HCT116 (cell line): ENCODE measurements at regions not wholly inside any gene's neighbourhood (a gene's known extent, or its start where the extent isn't known, plus 50 kb on each side); places are given as distances from the start of the nearest gene placed in this dataset.

ENCODE experiments used
- ATAC-seq: fragments of 200-7000 bp; cut with Tn5 transposase; 2 replicates; pipeline ENCODE4 v1.9.1; 2020; ENCODE audit warnings: mild to moderate bottlenecking, moderate library complexity
- BruUV-seq: library from RNA; stranded (reverse); fragments of 400-500 nt; replicated peaks from 2 replicates; lab custom pipeline; 2021; lab: Mats Ljungman, UMichigan
- CTCF ChIA-PET: fragments of 300-600 bp; sonication (Branson Sonifier 250); formaldehyde crosslinking; loops from one replicate; lab custom pipeline; 2021; ENCODE audit warnings: antibody characterized with exemption; lab: Charles Lee
- POLR2A ChIA-PET: fragments of 300-600, 350-600 bp; sonication (Branson Sonifier 250); formaldehyde crosslinking; loops from one replicate; lab custom pipeline; 2021; ENCODE audit warnings: antibody characterized with exemption; lab: Charles Lee
- RAD21 ChIA-PET, 2 experiments: fragments of 300-600 bp; sonication (Branson Sonifier 250); formaldehyde crosslinking; loops; one replicate each; lab custom pipeline; 2023; ENCODE audit warnings: low total read pairs in 2 of 2; ENCODE audit not compliant: uncharacterized antibody in 2 of 2, unreplicated experiment in 2 of 2, low non-redundant PET in 1 of 2; lab: Charles Lee
- DNase-seq: peaks from one replicate; pipeline ENCODE4 v3.0.0-alpha.2; 2010; ENCODE audit warnings: low read depth, low spot score
- H2AFZ ChIP-seq: fragments of 200-600 bp; shearing (Covaris generic), sonication (generic); 2 replicates; pipeline ENCODE4 v1.6.1; 2017; ENCODE audit warnings: low read depth, mixed run types, mixed read lengths, antibody characterized with exemption, low read length; ENCODE audit not compliant: poor library complexity, severe bottlenecking
- H3K27ac ChIP-seq: 2 replicates; pipeline ENCODE4 v1.5.1; 2012; ENCODE audit warnings: low read depth, low read length
- H3K27me3 ChIP-seq: fragments of 200-600 bp; sonication (generic); 2 replicates; pipeline ENCODE4 v1.6.1; 2016; ENCODE audit warnings: mixed run types, low read length, mixed read lengths; ENCODE audit not compliant: insufficient read depth
- H3K36me3 ChIP-seq, 2 experiments: fragments of 200-500 bp in 1 of 2; fragments of 200-600 bp in 1 of 2; sonication (Bioruptor generic) in 1 of 2; sonication (generic) in 1 of 2; 2 replicates each; pipeline versions ENCODE4 v1.5.1 to v1.6.1; 2014 to 2016; ENCODE audit warnings: low read length in 2 of 2, inconsistent platforms in 1 of 2, mixed read lengths in 1 of 2, mixed run types in 1 of 2; ENCODE audit not compliant: insufficient read depth in 2 of 2, control insufficient read depth in 1 of 2
- H3K4me1 ChIP-seq, 2 experiments: fragments of 200-600 bp in 1 of 2; sonication (generic) in 1 of 2; 2 replicates each; pipeline versions ENCODE4 v1.5.1 to v1.6.1; 2012 to 2017; ENCODE audit warnings: low read length in 2 of 2, inconsistent platforms in 1 of 2, mild to moderate bottlenecking in 1 of 2, mixed read lengths in 1 of 2, mixed run types in 1 of 2, moderate library complexity in 1 of 2; ENCODE audit not compliant: insufficient read depth in 2 of 2, control insufficient read depth in 1 of 2
- H3K4me2 ChIP-seq: fragments of 200-600 bp; sonication (generic); 2 replicates; pipeline ENCODE4 v1.6.1; 2017; ENCODE audit warnings: mixed run types, low read length, mixed read lengths
- H3K4me3 ChIP-seq, 2 experiments: fragments of 200-600 bp in 1 of 2; sonication (generic) in 1 of 2; replicated peaks in 1 of 2; 2 replicates each; pipeline ENCODE4 v1.5.1; 2011 to 2016; ENCODE audit warnings: low read length in 2 of 2, control low read depth in 1 of 2, low read depth in 1 of 2, mild to moderate bottlenecking in 1 of 2, mixed read lengths in 1 of 2, mixed run types in 1 of 2
- H3K79me2 ChIP-seq: fragments of 200-600 bp; sonication (generic); 2 replicates; pipeline ENCODE4 v1.6.1; 2017; ENCODE audit warnings: mild to moderate bottlenecking, mixed run types, low read length, moderate library complexity, mixed read lengths; ENCODE audit not compliant: insufficient read depth
- H3K9ac ChIP-seq: fragments of 200-600 bp; sonication (generic); 2 replicates; pipeline ENCODE4 v1.6.1; 2016; ENCODE audit warnings: low read length, mixed read lengths
- H3K9me2 ChIP-seq: fragments of 200-600 bp; sonication (generic), shearing (Covaris generic); 2 replicates; pipeline ENCODE4 v1.6.1; 2017; ENCODE audit warnings: mixed run types, mild to moderate bottlenecking, moderate library complexity; ENCODE audit not compliant: insufficient read depth
- H3K9me3 ChIP-seq, 2 experiments: fragments of 200-500 bp in 1 of 2; fragments of 200-600 bp in 1 of 2; sonication (Bioruptor generic) in 1 of 2; sonication (generic) in 1 of 2; 2 replicates each; pipeline ENCODE4 v1.6.1; 2014 to 2017; ENCODE audit warnings: low read length in 2 of 2, mixed read lengths in 2 of 2, inconsistent platforms in 1 of 2, low read depth in 1 of 2, mild to moderate bottlenecking in 1 of 2, mixed run types in 1 of 2, moderate library complexity in 1 of 2; ENCODE audit not compliant: control insufficient read depth in 1 of 2, insufficient read depth in 1 of 2
- H4K20me1 ChIP-seq: fragments of 200-600 bp; sonication (generic), shearing (Covaris generic); 2 replicates; pipeline ENCODE4 v1.6.1; 2017; ENCODE audit warnings: mixed run types, mild to moderate bottlenecking, moderate library complexity; ENCODE audit not compliant: insufficient read depth
- ELF1 ChIP-seq: IDR thresholded peaks from 2 replicates; pipeline ENCODE4 v1.6.1; 2012; ENCODE audit warnings: low read depth, borderline replicate concordance
- EZH2phosphoT487 ChIP-seq: fragments of 200-600 bp; IDR thresholded peaks from 2 replicates; pipeline ENCODE4 v1.6.1; 2018; ENCODE audit warnings: antibody characterized with exemption, borderline replicate concordance
- FOSL1 ChIP-seq: IDR thresholded peaks from 2 replicates; pipeline ENCODE4 v1.6.1; 2012; ENCODE audit warnings: low read depth
- RAD21 ChIP-seq: IDR thresholded peaks from 2 replicates; pipeline ENCODE4 v1.6.1; 2012; ENCODE audit warnings: low read depth, mild to moderate bottlenecking
- SIN3A ChIP-seq: IDR thresholded peaks from 2 replicates; pipeline ENCODE4 v1.6.1; 2012; ENCODE audit warnings: low read depth
- TCF7L2 ChIP-seq: IDR thresholded peaks from 2 replicates; pipeline ENCODE4 v1.7.0; 2011; ENCODE audit warnings: borderline replicate concordance, inconsistent platforms; ENCODE audit not compliant: insufficient read depth, insufficient read length; ENCODE audit errors: extremely low read depth
- YY1 ChIP-seq: IDR thresholded peaks from 2 replicates; pipeline ENCODE4 v1.6.1; 2011; ENCODE audit warnings: low read length, low read depth, moderate library complexity, mild to moderate bottlenecking; ENCODE audit not compliant: insufficient replicate concordance; ENCODE audit errors: extremely low read depth
- ZNF274 ChIP-seq: fragments of 200-500 bp; sonication (Bioruptor generic); IDR thresholded peaks from 2 replicates; pipeline ENCODE4 v1.6.1; 2014; ENCODE audit warnings: mild to moderate bottlenecking, low read depth, low read length, inconsistent platforms
- intact Hi-C: fragments of 100-400 bp; cut with micrococcal nuclease; formaldehyde crosslinking; loops from 2 replicates; pipeline ENCODE4 v1.10.0; 2022
- TF ChIP-seq, protein P1 (sequence below): IDR thresholded peaks from 2 replicates; pipeline ENCODE4 v1.6.1; 2012

DNA sequence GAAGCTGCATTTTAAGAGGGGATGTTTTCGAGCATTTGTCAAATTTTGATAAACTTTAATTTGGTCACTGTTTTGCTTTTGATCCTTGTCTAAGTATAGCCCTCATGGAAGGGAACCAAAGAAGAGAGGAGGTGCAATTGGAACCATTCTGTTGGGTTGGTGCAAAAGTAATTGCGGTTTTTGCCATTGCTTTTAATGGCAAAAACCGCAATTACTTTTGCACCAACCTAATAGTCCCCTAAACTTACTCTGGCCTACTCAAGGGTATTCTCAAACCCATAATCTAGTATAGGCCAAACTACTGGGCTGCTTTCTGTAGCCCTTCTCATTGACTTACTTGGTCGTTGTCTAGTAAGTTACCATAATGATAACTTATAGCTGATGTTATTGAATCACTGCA is 634.7 kb downstream of the MAFB start:
- Histone ChIP-seq H3K27ac (no peak overlapping the region), H3K36me3 (no peaks in the 10 kb centered on the region), H3K79me2 (no peaks in the 10 kb centered on the region), H3K4me1 (no peaks in the 10 kb centered on the region), H3K4me2 (no peak overlapping the region), H3K9me3 (peaks cover 0 to 8% of the 10 kb centered on the region in 2 experiments; a peak in 2 of 4 replicates), H3K9me2 (no peaks in the 10 kb centered on the region), H3K4me3 (no peak overlapping the region)
- POLR2A ChIA-PET, result no interaction called here
- DNase-seq (no peak), ATAC-seq (no peak)
- intact Hi-C loops, result no loop called here
- no TSS peak for BruUV-seq
- no peak for TF ChIP-seq RAD21
- TF ChIP-seq TCF7L2, result no peak
- TF ChIP-seq, all 23 proteins: peak for 0
- H4K20me1 ChIP-seq, result no peaks in the 10 kb centered on the region
- ChIA-PET CTCF (no interaction called here), RAD21 (no interaction called here)
- H3K27me3 ChIP-seq, result no peaks in the 10 kb centered on the region
- no peak overlapping the region for H2AFZ ChIP-seq
- no peak overlapping the region for H3K9ac ChIP-seq

DNA sequence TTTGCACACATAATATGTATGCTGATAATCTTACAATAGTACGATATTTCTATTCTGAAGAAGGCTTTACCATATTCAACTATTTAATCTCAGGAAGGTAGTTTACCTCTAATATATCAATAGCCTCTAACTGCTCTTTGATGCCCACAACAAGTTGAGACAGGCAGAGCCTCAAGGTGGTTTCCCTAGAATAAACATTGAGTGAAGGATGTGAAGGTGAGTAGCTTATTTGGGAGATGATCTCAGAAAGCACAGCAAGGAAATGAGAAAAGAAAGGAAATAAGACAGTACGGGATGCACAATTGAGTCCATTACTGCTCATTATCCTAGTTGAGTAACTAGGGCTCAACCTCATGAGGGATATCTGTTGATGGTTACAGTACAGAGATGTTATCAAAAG is 638.4 kb downstream of the MAFB start:
- Histone ChIP-seq H3K4me2 (no peak overlapping the region), H3K79me2 (no peaks in the 10 kb centered on the region), H3K27me3 (no peaks in the 10 kb centered on the region), H3K27ac (no peak overlapping the region), H3K4me3 (no peak overlapping the region), H3K9me3 (peaks cover 0 to 16% of the 10 kb centered on the region in 2 experiments; a peak in 2 of 4 replicates), H3K4me1 (no peaks in the 10 kb centered on the region), H3K9me2 (no peaks in the 10 kb centered on the region), H2AFZ (no peak overlapping the region), H3K36me3 (no peaks in the 10 kb centered on the region; a peak in 1 of 4 replicates), H4K20me1 (no peaks in the 10 kb centered on the region), H3K9ac (no peak overlapping the region)
- RAD21 ChIA-PET, result no interaction called here
- CTCF ChIA-PET, result no interaction called here
- no peak for TF ChIP-seq FOSL1
- no peak for TF ChIP-seq YY1
- TF ChIP-seq, protein P1, sequence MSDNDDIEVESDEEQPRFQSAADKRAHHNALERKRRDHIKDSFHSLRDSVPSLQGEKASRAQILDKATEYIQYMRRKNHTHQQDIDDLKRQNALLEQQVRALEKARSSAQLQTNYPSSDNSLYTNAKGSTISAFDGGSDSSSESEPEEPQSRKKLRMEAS, result no peak
- TF ChIP-seq EZH2phosphoT487, result no peak
- TF ChIP-seq ELF1, result no peak
- no peak for TF ChIP-seq SIN3A
- no peak for TF ChIP-seq ZNF274
- ATAC-seq (no peak), DNase-seq (no peak)
- POLR2A ChIA-PET, result no interaction called here
- intact Hi-C loops, result no loop called here
- no TSS peak for BruUV-seq
